Hepatocyte (in vitro differentiated cells): ENCODE measurements at regions not wholly inside any gene's neighbourhood (a gene's known extent, or its start where the extent isn't known, plus 50 kb on each side); places are given as distances from the start of the nearest gene placed in this dataset.
A peak's percentile ranks its signal among the peaks of the same experiment; 100 is the strongest.

Experiments
- DNase-seq: peaks from one replicate; pipeline ENCODE4 v3.0.0-alpha.2; 2016; ENCODE audit warnings: low spot score
- H2AFZ ChIP-seq: fragments of 200-600 bp; sonication (generic); 2 replicates; pipeline ENCODE4 v1.6.0; 2016; ENCODE audit warnings: antibody characterized with exemption, mild to moderate bottlenecking
- H3K27ac ChIP-seq: fragments of 200-600 bp; sonication (generic); 2 replicates; pipeline ENCODE4 v1.5.1; 2016; ENCODE audit warnings: mild to moderate bottlenecking
- H3K27me3 ChIP-seq: fragments of 200-600 bp; sonication (generic); 2 replicates; pipeline ENCODE4 v1.6.1; 2016
- H3K36me3 ChIP-seq: fragments of 200-600 bp; sonication (generic); replicated peaks from 2 replicates; pipeline ENCODE4 v1.5.1; 2016; ENCODE audit warnings: low read depth; ENCODE audit not compliant: insufficient read depth
- H3K4me1 ChIP-seq: fragments of 200-600 bp; sonication (generic); 2 replicates; pipeline ENCODE4 v1.5.1; 2016; ENCODE audit warnings: mild to moderate bottlenecking, moderate library complexity; ENCODE audit not compliant: insufficient read depth
- H3K4me2 ChIP-seq: fragments of 200-600 bp; sonication (generic); 2 replicates; pipeline ENCODE4 v1.6.0; 2016
- H3K4me3 ChIP-seq: fragments of 200-600 bp; sonication (generic); 2 replicates; pipeline ENCODE4 v1.5.1; 2016; ENCODE audit warnings: mild to moderate bottlenecking
- H3K79me2 ChIP-seq: fragments of 200-600 bp; sonication (generic); 2 replicates; pipeline ENCODE4 v1.6.0; 2017; ENCODE audit warnings: mild to moderate bottlenecking
- H3K9me2 ChIP-seq: fragments of 200-600 bp; sonication (generic); replicated peaks from 2 replicates; pipeline ENCODE4 v1.6.0; 2017; ENCODE audit warnings: mild to moderate bottlenecking; ENCODE audit not compliant: insufficient read depth
- H3K9me3 ChIP-seq: fragments of 200-600 bp; sonication (generic); 2 replicates; pipeline ENCODE4 v1.5.1; 2016; ENCODE audit warnings: low read depth, mild to moderate bottlenecking
- H4K20me1 ChIP-seq: fragments of 200-600 bp; sonication (generic); 2 replicates; pipeline ENCODE4 v1.6.0; 2016; ENCODE audit warnings: mild to moderate bottlenecking; ENCODE audit not compliant: insufficient read depth, poor library complexity, severe bottlenecking
- CTCF ChIP-seq: fragments of 200-600 bp; sonication (generic); IDR thresholded peaks from 2 replicates; pipeline ENCODE4 v1.5.1; 2016; ENCODE audit warnings: antibody characterized with exemption, mild to moderate bottlenecking; ENCODE audit not compliant: poor library complexity
- EZH2 ChIP-seq: fragments of 200-600 bp; sonication (generic); IDR thresholded peaks from 2 replicates; pipeline ENCODE4 v1.6.1; 2016; ENCODE audit warnings: antibody characterized with exemption, mild to moderate bottlenecking, borderline replicate concordance
- EZH2phosphoT487 ChIP-seq: fragments of 200-600 bp; sonication (generic); IDR thresholded peaks from one replicate; pipeline ENCODE4 v1.6.1; 2018; ENCODE audit warnings: antibody characterized with exemption, mild to moderate bottlenecking, low read depth, moderate library complexity; ENCODE audit not compliant: unreplicated experiment, severe bottlenecking
- WGBS: methylation state at CpG from one replicate; pipeline ENCODE4 v1.1.6; 2016; ENCODE audit warnings: low lambda C conversion rate; ENCODE audit errors: missing lambda C conversion rate; 5-methylcytosine and 5-hydroxymethylcytosine counted together

GRCh38 chr11:43072096-43072495 lies 239.7 kb upstream of the API5 start:
- no peak for TF ChIP-seq CTCF
- no peak for TF ChIP-seq EZH2phosphoT487
- TF ChIP-seq EZH2: no peak
- no peaks in the 10 kb centered on the region for H3K4me1 ChIP-seq
- no peak overlapping the region for H2AFZ ChIP-seq
- H4K20me1 ChIP-seq: no peaks in the 10 kb centered on the region
- H3K9me2 ChIP-seq: no peaks in the 10 kb centered on the region
- H3K27me3 ChIP-seq: no peaks in the 10 kb centered on the region
- no peak for DNase-seq
- no peak overlapping the region for H3K4me3 ChIP-seq
- H3K27ac ChIP-seq: peak overlapping the region; percentile 3
- 56% methylated on average over 3 of the region's 3 CpGs for WGBS
- H3K36me3 ChIP-seq: no peaks in the 10 kb centered on the region
- no peaks in the 10 kb centered on the region for H3K79me2 ChIP-seq
- H3K9me3 ChIP-seq: no peaks in the 10 kb centered on the region
- H3K4me2 ChIP-seq: no peak overlapping the region

GRCh38 chr11:43072911-43073310 lies 238.9 kb upstream of the API5 start:
- Histone ChIP-seq H2AFZ (no peak overlapping the region), H3K4me1 (no peaks in the 10 kb centered on the region), H3K36me3 (no peaks in the 10 kb centered on the region), H3K9me2 (no peaks in the 10 kb centered on the region), H4K20me1 (no peaks in the 10 kb centered on the region), H3K4me2 (no peak overlapping the region), H3K9me3 (no peaks in the 10 kb centered on the region), H3K27ac (no peak overlapping the region), H3K27me3 (no peaks in the 10 kb centered on the region), H3K79me2 (no peaks in the 10 kb centered on the region), H3K4me3 (no peak overlapping the region)
- 51% methylated on average over 4 of the region's 4 CpGs for WGBS
- TF ChIP-seq CTCF (no peak), EZH2 (no peak), EZH2phosphoT487 (no peak)
- no peak for DNase-seq

DNA sequence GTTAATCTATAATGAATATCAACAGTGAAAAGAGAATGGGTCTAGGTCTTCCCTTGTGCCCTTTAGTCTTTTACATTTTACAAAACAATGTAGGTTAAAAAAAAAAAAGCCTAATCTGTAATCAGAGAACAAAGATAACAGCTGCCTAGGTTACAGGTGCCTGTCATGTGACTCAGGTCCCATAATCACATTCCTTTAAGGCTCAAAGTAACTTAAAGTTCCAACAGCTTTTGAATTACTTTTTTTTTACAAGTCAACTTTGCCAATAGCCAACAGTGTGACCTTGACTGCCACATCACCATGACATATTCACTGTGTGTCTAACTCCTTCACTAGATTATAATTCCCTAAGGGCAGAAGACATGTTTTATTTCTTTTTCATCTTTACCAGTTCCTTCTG lies 237.0 kb upstream of the API5 start:
- H4K20me1 ChIP-seq: no peaks in the 10 kb centered on the region
- TF ChIP-seq CTCF: no peak
- no peak for TF ChIP-seq EZH2
- TF ChIP-seq EZH2phosphoT487: no peak
- DNase-seq: peak; percentile 29
- H3K9me3 ChIP-seq: no peaks in the 10 kb centered on the region
- no peak overlapping the region for H3K4me3 ChIP-seq
- no peak overlapping the region for H3K4me2 ChIP-seq
- no peaks in the 10 kb centered on the region for H3K27me3 ChIP-seq
- no peaks in the 10 kb centered on the region for H3K79me2 ChIP-seq
- H3K9me2 ChIP-seq: no peaks in the 10 kb centered on the region
- no peaks in the 10 kb centered on the region for H3K36me3 ChIP-seq
- H3K4me1 ChIP-seq: no peaks in the 10 kb centered on the region
- H3K27ac ChIP-seq: peak overlapping the region; percentile 29
- H2AFZ ChIP-seq: no peak overlapping the region

- Histone ChIP-seq H3K4me1 (no peaks in the 10 kb centered on the region), H3K36me3 (no peaks in the 10 kb centered on the region), H3K4me3 (no peak overlapping the region), H3K9me2 (no peaks in the 10 kb centered on the region), H3K4me2 (no peak overlapping the region), H4K20me1 (no peaks in the 10 kb centered on the region), H3K27ac (no peak overlapping the region), H3K9me3 (no peaks in the 10 kb centered on the region), H3K27me3 (no peaks in the 10 kb centered on the region), H2AFZ (no peak overlapping the region), H3K79me2 (no peaks in the 10 kb centered on the region)
- DNase-seq: no peak
- TF ChIP-seq EZH2: no peak
- TF ChIP-seq CTCF: no peak
- TF ChIP-seq EZH2phosphoT487: no peak
Measured at GRCh38 chr11:43101113-43101512, 210.7 kb upstream of the API5 start.
